Smooth muscle cell (in vitro differentiated cells): ENCODE measurements at regions not wholly inside any gene's neighbourhood (a gene's known extent, or its start where the extent isn't known, plus 50 kb on each side); places are given as distances from the start of the nearest gene placed in this dataset.

Experiments
- DNase-seq: peaks from one replicate; lab custom pipeline; 2025; ENCODE audit not compliant: unreplicated experiment; lab: John Stamatoyannopoulos, UW
- H2AFZ ChIP-seq: fragments of 200-600 bp; sonication (generic); 2 replicates; pipeline ENCODE4 v1.6.0; 2016; ENCODE audit warnings: antibody characterized with exemption, low read depth, mild to moderate bottlenecking
- H3F3A ChIP-seq: fragments of 200-600 bp; sonication (generic); 2 replicates; pipeline ENCODE4 v1.6.0; 2017; ENCODE audit warnings: antibody characterized with exemption, low read depth
- H3K27ac ChIP-seq: fragments of 200-600 bp; sonication (generic); 2 replicates; pipeline ENCODE4 v1.5.1; 2016; ENCODE audit warnings: low read depth, mild to moderate bottlenecking
- H3K27me3 ChIP-seq: fragments of 200-600 bp; sonication (generic); 2 replicates; pipeline ENCODE4 v1.6.1; 2016; ENCODE audit warnings: low read depth, mild to moderate bottlenecking
- H3K36me3 ChIP-seq: fragments of 200-600 bp; sonication (generic); 2 replicates; pipeline ENCODE4 v1.5.1; 2016; ENCODE audit warnings: low read depth
- H3K4me1 ChIP-seq: fragments of 200-600 bp; sonication (generic); 2 replicates; pipeline ENCODE4 v1.5.1; 2016; ENCODE audit warnings: low read depth
- H3K4me2 ChIP-seq: fragments of 200-600 bp; sonication (generic); 2 replicates; pipeline ENCODE4 v1.6.0; 2016; ENCODE audit warnings: mild to moderate bottlenecking
- H3K4me3 ChIP-seq: fragments of 200-600 bp; sonication (generic); 2 replicates; pipeline ENCODE4 v1.5.1; 2016; ENCODE audit warnings: mild to moderate bottlenecking
- H3K79me2 ChIP-seq: fragments of 200-600 bp; sonication (generic); 2 replicates; pipeline ENCODE4 v1.6.0; 2016; ENCODE audit warnings: low read depth, mild to moderate bottlenecking
- H3K9ac ChIP-seq: fragments of 200-600 bp; sonication (generic); 2 replicates; pipeline ENCODE4 v1.6.0; 2016; ENCODE audit warnings: low read depth
- H3K9me3 ChIP-seq: fragments of 200-600 bp; sonication (generic); replicated peaks from 2 replicates; pipeline ENCODE4 v1.5.1; 2016; ENCODE audit warnings: low read depth
- H4K20me1 ChIP-seq: fragments of 200-600 bp; sonication (generic); 2 replicates; pipeline ENCODE4 v1.6.0; 2016; ENCODE audit warnings: low read depth
- WGBS: methylation state at CpG from one replicate; pipeline ENCODE4 v1.1.7; 2016; ENCODE audit warnings: low lambda C conversion rate; 5-methylcytosine and 5-hydroxymethylcytosine counted together
- TF ChIP-seq, protein P1 (sequence below): fragments of 200-600 bp; sonication (generic); IDR thresholded peaks from 2 replicates; pipeline ENCODE4 v1.5.1; 2017; ENCODE audit warnings: borderline replicate concordance, mild to moderate bottlenecking, antibody characterized with exemption; ENCODE audit not compliant: insufficient read depth, poor library complexity, severe bottlenecking

DNA sequence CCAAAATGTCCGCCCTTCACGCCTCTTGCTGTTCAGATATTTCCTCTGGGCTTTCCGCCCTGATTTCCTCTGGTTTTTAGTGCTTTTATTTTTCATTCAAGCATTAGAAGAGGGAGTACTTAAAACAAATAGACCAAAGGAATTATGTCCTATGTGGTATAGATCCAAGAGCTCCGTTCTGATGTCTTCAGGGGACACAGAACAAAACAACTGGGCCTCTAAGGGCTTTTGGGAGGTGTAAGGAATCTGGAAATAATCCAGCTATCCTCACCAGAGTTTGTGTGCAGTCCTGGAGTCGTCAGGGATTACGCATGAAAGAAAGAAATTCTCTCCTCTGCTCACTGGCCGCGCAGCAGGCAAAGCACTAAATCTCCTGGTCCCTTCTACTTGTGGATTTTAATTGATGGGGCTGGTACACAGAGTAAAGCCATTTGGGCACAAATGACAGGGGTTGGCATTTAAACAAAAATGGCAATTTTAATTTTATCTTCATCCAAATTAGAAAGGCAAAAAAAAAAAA lies 999.2 kb downstream of the ADGRL3 start:
- H3K27me3 ChIP-seq: no peaks in the 10 kb centered on the region
- H4K20me1 ChIP-seq: no peaks in the 10 kb centered on the region
- no peak overlapping the region for H3K27ac ChIP-seq
- H3K9ac ChIP-seq: no peak overlapping the region
- H3K36me3 ChIP-seq: no peaks in the 10 kb centered on the region
- no peaks in the 10 kb centered on the region for H3K9me3 ChIP-seq
- H3K4me2 ChIP-seq: no peak overlapping the region
- H3K4me1 ChIP-seq: no peaks in the 10 kb centered on the region
- H3K4me3 ChIP-seq: no peak overlapping the region
- H3K79me2 ChIP-seq: no peaks in the 10 kb centered on the region
- H3F3A ChIP-seq: no peaks in the 10 kb centered on the region
- TF ChIP-seq, protein P1, sequence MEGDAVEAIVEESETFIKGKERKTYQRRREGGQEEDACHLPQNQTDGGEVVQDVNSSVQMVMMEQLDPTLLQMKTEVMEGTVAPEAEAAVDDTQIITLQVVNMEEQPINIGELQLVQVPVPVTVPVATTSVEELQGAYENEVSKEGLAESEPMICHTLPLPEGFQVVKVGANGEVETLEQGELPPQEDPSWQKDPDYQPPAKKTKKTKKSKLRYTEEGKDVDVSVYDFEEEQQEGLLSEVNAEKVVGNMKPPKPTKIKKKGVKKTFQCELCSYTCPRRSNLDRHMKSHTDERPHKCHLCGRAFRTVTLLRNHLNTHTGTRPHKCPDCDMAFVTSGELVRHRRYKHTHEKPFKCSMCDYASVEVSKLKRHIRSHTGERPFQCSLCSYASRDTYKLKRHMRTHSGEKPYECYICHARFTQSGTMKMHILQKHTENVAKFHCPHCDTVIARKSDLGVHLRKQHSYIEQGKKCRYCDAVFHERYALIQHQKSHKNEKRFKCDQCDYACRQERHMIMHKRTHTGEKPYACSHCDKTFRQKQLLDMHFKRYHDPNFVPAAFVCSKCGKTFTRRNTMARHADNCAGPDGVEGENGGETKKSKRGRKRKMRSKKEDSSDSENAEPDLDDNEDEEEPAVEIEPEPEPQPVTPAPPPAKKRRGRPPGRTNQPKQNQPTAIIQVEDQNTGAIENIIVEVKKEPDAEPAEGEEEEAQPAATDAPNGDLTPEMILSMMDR: no peak
- WGBS: 76% methylated on average over 8 of the region's 8 CpGs
- no peak for DNase-seq
- H2AFZ ChIP-seq: peak overlapping the region; percentile 16

DNA sequence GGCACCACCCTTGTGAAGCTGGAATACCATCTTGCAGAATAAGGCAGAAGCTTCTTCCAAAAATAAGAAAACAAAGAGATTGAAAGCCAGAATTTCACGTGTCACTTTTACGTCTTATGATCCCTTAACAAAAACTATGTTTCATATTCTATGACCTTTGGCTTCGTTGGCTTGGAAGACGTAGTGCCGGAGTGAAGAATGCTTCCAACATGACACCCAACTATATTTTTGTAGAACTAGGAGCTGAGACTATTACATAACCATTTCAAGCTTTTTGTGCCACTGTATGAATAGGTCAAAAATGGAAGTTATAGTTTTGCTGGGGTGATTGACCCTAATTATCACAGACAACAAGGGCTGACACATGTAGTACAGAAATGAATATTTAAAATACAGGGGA lies 996.2 kb downstream of the ADGRL3 start:
- Histone ChIP-seq H3K36me3 (no peaks in the 10 kb centered on the region), H2AFZ (no peak overlapping the region), H3K4me2 (no peak overlapping the region), H3K79me2 (no peaks in the 10 kb centered on the region), H3K27ac (no peak overlapping the region), H3K4me1 (no peaks in the 10 kb centered on the region), H3K27me3 (no peaks in the 10 kb centered on the region), H3K9ac (no peak overlapping the region), H3K9me3 (no peaks in the 10 kb centered on the region), H3K4me3 (no peak overlapping the region), H4K20me1 (no peaks in the 10 kb centered on the region), H3F3A (no peaks in the 10 kb centered on the region)
- no peak for DNase-seq
- TF ChIP-seq, protein P1: no peak
- 89% methylated on average over 5 of the region's 5 CpGs for WGBS

DNA sequence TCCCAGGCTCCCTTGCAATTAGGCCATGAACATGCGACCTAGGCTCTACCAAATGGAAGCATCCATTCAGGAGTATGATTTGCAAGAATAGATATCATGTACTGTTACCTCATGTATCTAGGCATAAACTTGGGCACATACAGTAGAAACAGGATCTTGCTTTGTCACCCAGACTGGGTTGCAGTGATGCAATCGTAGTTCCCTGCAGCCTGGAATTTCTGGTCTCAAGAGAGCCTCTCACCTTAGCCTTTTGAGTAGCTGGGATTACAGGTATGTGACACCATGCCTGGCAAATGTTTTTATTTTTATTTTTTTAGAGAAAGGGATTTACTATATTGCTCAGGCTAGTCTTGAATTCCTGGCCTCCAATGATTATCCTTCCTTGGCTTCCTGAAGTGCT lies 994.2 kb downstream of the ADGRL3 start:
- no peak overlapping the region for H3K4me3 ChIP-seq
- H3K36me3 ChIP-seq: no peaks in the 10 kb centered on the region
- no peaks in the 10 kb centered on the region for H3K4me1 ChIP-seq
- H3F3A ChIP-seq: no peaks in the 10 kb centered on the region
- H3K27ac ChIP-seq: no peak overlapping the region
- H3K9ac ChIP-seq: no peak overlapping the region
- H3K27me3 ChIP-seq: no peaks in the 10 kb centered on the region
- no peaks in the 10 kb centered on the region for H3K79me2 ChIP-seq
- no peaks in the 10 kb centered on the region for H3K9me3 ChIP-seq
- H4K20me1 ChIP-seq: no peaks in the 10 kb centered on the region
- DNase-seq: no peak
- peak overlapping the region; percentile 12 for H3K4me2 ChIP-seq
- TF ChIP-seq, protein P1: no peak
- H2AFZ ChIP-seq: no peak overlapping the region
- WGBS: 90% methylated on average over 2 of the region's 2 CpGs

DNA sequence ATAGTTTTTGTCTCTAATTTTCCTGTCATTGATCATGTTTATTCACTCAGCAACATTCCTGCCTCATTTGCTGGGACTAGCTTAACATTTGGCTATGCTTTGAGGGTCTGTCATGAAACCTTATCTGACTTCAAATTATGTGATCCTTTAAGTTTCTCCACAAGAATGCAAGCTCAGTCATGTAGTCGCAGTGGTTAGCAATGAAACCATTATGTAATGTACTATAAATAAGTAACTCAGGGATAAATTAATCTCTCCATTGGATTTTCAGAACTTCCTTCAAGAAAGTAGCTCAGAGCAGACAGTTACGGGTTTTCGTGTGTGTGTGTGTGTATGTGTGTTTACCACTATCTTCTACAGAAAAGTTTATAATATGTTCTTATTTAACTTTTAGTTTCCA lies 993.6 kb downstream of the ADGRL3 start:
- WGBS: 34% methylated on average over 3 of the region's 3 CpGs
- TF ChIP-seq, protein P1: no peak

More for the DNA sequence above, 993.6 kb downstream of the ADGRL3 start:
- Histone ChIP-seq H3K36me3 (no peaks in the 10 kb centered on the region), H3K79me2 (no peaks in the 10 kb centered on the region), H3F3A (no peaks in the 10 kb centered on the region), H3K27ac (no peak overlapping the region), H3K9ac (no peak overlapping the region), H4K20me1 (no peaks in the 10 kb centered on the region), H3K9me3 (no peaks in the 10 kb centered on the region), H3K27me3 (no peaks in the 10 kb centered on the region), H3K4me3 (no peak overlapping the region), H3K4me2 (peak overlapping the region; percentile 12), H3K4me1 (no peaks in the 10 kb centered on the region), H2AFZ (no peak overlapping the region)
- DNase-seq: no peak
